HEK293T (cell line): ENCODE measurements at regions not wholly inside any gene's neighbourhood (a gene's known extent, or its start where the extent isn't known, plus 50 kb on each side); places are given as distances from the start of the nearest gene placed in this dataset.

Experiments
- CTCF ChIA-PET: fragments of 350-600 bp; formaldehyde crosslinking; extraction: SDS; loops from one replicate; lab custom pipeline; 2021; ENCODE audit warnings: antibody characterized with exemption, inconsistent platforms; lab: Yijun Ruan, JAX
- POLR2A ChIA-PET: fragments of 350-600 bp; formaldehyde crosslinking; extraction: SDS; loops from one replicate; lab custom pipeline; 2020; ENCODE audit warnings: antibody characterized with exemption, inconsistent platforms; lab: Yijun Ruan, JAX
- DNase-seq: peaks from one replicate; pipeline ENCODE4 v3.0.0; 2012; ENCODE audit warnings: mixed read lengths; ENCODE audit errors: extremely low spot score
- ARNT ChIP-seq: fragments of 450-650 bp; IDR thresholded peaks from 2 replicates; pipeline ENCODE4 v1.6.1; 2017; ENCODE audit warnings: mild to moderate bottlenecking
- BHLHE40 ChIP-seq: fragments of 450-650 bp; IDR thresholded peaks from 2 replicates; pipeline ENCODE4 v1.6.1; 2016; ENCODE audit warnings: mild to moderate bottlenecking, moderate library complexity, borderline replicate concordance
- CTBP1 ChIP-seq: fragments of 450-650 bp; IDR thresholded peaks from 2 replicates; pipeline ENCODE4 v1.6.1; 2016; ENCODE audit warnings: borderline replicate concordance
- ELF4 ChIP-seq: fragments of 450-650 bp; IDR thresholded peaks from 2 replicates; pipeline ENCODE4 v1.6.1; 2017; ENCODE audit warnings: antibody characterized with exemption
- FOXA1 ChIP-seq: fragments of 450-650 bp; IDR thresholded peaks from 2 replicates; pipeline ENCODE4 v1.6.1; 2016; ENCODE audit warnings: mild to moderate bottlenecking
- FOXK2 ChIP-seq: fragments of 450-650 bp; IDR thresholded peaks from 2 replicates; pipeline ENCODE4 v1.6.1; 2016; ENCODE audit warnings: mild to moderate bottlenecking
- FOXM1 ChIP-seq: fragments of 450-650 bp; IDR thresholded peaks from 2 replicates; pipeline ENCODE4 v1.6.1; 2017; ENCODE audit warnings: mild to moderate bottlenecking, borderline replicate concordance
- HDGF ChIP-seq: fragments of 450-650 bp; IDR thresholded peaks from 2 replicates; pipeline ENCODE4 v1.6.1; 2017; ENCODE audit warnings: antibody characterized with exemption, borderline replicate concordance
- L3MBTL2 ChIP-seq: fragments of 450-650 bp; conservative IDR thresholded peaks from 2 replicates; pipeline ENCODE4 v1.6.1; 2016; ENCODE audit warnings: mild to moderate bottlenecking
- LEF1 ChIP-seq: fragments of 450-650 bp; IDR thresholded peaks from 2 replicates; pipeline ENCODE4 v1.6.1; 2017; ENCODE audit warnings: mild to moderate bottlenecking, borderline replicate concordance
- NFRKB ChIP-seq: fragments of 450-650 bp; IDR thresholded peaks from 2 replicates; pipeline ENCODE4 v1.6.1; 2016; ENCODE audit warnings: mild to moderate bottlenecking, moderate library complexity
- SP1 ChIP-seq: fragments of 450-650 bp; IDR thresholded peaks from 2 replicates; pipeline ENCODE4 v1.6.1; 2017
- SUZ12 ChIP-seq: fragments of 450-650 bp; IDR thresholded peaks from 2 replicates; pipeline ENCODE4 v1.6.1; 2016; ENCODE audit warnings: mild to moderate bottlenecking
- TARDBP ChIP-seq: fragments of 450-650 bp; IDR thresholded peaks from 2 replicates; pipeline ENCODE4 v1.6.1; 2016
- ZNF384 ChIP-seq: fragments of 450-650 bp; IDR thresholded peaks from 2 replicates; pipeline ENCODE4 v1.6.1; 2016
- TF ChIP-seq, protein P1 (sequence below): fragments of 450-650 bp; IDR thresholded peaks from 2 replicates; pipeline ENCODE4 v1.6.1; 2016

DNA sequence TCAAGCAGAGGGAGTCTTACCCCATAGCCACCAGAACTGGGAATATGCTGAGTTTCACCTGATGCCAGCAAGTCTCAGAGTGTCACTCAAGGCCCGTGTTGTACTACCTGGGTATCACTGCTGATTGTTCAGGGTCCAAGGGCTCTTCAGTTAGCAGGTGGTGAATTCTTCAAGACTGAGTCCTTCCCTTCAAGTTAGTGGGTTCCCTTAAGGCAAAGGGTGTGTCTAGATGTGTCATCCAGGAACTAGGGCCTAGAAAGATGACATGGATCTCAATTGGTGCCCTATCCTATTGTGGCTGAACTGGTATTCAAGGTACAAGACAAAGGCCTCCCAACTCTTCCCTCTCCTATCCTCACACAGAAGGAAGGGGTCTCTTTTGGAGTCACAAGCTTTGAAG, 159.9 kb upstream of the DIPK2B start:
- ChIA-PET POLR2A (no interaction called here), CTCF (no interaction called here)
- TF ChIP-seq HDGF, result no peak
- no peak for TF ChIP-seq L3MBTL2
- TF ChIP-seq FOXM1, result no peak
- no peak for TF ChIP-seq ARNT
- no peak for TF ChIP-seq NFRKB
- no peak for TF ChIP-seq SUZ12
- no peak for TF ChIP-seq ELF4
- TF ChIP-seq ZNF384, result no peak
- no peak for TF ChIP-seq LEF1
- no peak for TF ChIP-seq SP1
- TF ChIP-seq CTBP1, result no peak
- DNase-seq, result no peak

DNA sequence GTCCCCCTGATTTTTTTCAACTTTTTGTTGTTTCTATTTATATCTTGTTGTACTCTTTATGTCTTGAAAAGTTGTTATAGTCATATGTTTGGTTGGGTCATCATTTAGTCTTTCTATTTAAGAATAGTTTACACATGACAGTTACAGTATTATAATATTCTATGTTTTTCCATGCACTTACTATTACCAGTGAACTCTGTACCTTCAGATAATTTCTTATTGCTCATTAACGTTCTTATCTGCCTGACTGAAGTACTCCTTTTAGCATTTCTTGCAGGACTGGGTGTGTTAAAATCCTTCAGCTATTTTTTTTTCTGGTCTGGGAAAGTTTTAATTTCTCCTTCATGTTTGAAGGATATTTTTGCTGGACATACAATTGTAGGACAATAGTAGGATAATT, 157.7 kb upstream of the DIPK2B start:
- POLR2A ChIA-PET, result no interaction called here
- CTCF ChIA-PET, result no interaction called here
- TF ChIP-seq FOXK2 (no peak), ARNT (no peak), L3MBTL2 (no peak), SUZ12 (no peak), NFRKB (no peak), ELF4 (no peak), FOXA1 (no peak), TARDBP (no peak), CTBP1 (no peak), LEF1 (no peak), FOXM1 (no peak), BHLHE40 (no peak)
- TF ChIP-seq, protein P1, sequence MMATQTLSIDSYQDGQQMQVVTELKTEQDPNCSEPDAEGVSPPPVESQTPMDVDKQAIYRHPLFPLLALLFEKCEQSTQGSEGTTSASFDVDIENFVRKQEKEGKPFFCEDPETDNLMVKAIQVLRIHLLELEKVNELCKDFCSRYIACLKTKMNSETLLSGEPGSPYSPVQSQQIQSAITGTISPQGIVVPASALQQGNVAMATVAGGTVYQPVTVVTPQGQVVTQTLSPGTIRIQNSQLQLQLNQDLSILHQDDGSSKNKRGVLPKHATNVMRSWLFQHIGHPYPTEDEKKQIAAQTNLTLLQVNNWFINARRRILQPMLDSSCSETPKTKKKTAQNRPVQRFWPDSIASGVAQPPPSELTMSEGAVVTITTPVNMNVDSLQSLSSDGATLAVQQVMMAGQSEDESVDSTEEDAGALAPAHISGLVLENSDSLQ, result no peak
- no peak for DNase-seq

DNA sequence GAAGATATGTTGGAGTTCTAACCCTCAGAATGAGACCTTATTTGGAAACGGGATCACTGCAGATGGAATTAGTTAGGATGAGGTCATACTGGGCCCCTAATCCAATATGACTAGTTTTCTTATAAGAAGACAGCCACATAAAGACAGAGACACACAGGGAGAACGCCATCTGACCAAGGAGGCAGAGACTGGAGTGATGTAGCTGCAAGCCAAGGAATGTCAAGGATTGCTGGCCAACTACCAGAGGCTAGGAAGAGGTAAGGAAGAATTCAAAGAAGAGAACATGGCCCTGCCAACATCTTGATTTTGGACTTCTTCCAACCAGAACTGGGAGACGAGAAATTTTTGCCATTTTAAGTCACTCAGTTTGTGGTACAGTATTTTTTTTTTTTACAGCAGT, 152.8 kb upstream of the DIPK2B start:
- ChIA-PET CTCF (no interaction called here), POLR2A (no interaction called here)
- TF ChIP-seq NFRKB, result no peak
- TF ChIP-seq L3MBTL2, result no peak
- TF ChIP-seq BHLHE40, result no peak
- no peak for TF ChIP-seq HDGF
- TF ChIP-seq TARDBP, result no peak
- TF ChIP-seq CTBP1, result no peak
- no peak for TF ChIP-seq ARNT
- no peak for TF ChIP-seq FOXK2
- no peak for DNase-seq

DNA sequence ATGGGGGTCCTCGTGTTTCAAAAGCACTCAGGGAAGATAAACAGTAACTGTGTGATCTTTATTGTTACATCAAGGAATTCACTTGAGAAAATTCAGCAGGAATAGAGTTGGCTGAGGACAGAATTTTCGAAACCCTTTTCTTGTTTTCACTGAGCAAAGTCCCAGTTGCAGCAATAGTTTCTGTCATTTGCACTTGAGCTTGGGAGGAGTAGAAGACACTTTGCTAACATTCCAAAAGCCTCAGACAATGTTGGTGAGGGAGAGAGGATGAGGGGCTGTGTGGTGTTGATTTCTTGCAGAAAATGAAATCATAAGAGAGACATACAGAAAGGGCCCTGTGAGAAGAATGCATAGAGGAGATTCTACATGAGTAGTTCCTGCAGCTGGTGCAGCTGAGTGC, 151.9 kb upstream of the DIPK2B start:
- POLR2A ChIA-PET, result no interaction called here
- no peak for DNase-seq
- CTCF ChIA-PET, result no interaction called here
- no peak for TF ChIP-seq FOXK2
- no peak for TF ChIP-seq ZNF384
- TF ChIP-seq NFRKB, result no peak
- no peak for TF ChIP-seq FOXA1
- no peak for TF ChIP-seq SUZ12
- no peak for TF ChIP-seq HDGF
- TF ChIP-seq TARDBP, result no peak
- TF ChIP-seq FOXM1, result no peak
- no peak for TF ChIP-seq L3MBTL2
- no peak for TF ChIP-seq LEF1
- no peak for TF ChIP-seq SP1
- TF ChIP-seq, protein P1, result no peak

DNA sequence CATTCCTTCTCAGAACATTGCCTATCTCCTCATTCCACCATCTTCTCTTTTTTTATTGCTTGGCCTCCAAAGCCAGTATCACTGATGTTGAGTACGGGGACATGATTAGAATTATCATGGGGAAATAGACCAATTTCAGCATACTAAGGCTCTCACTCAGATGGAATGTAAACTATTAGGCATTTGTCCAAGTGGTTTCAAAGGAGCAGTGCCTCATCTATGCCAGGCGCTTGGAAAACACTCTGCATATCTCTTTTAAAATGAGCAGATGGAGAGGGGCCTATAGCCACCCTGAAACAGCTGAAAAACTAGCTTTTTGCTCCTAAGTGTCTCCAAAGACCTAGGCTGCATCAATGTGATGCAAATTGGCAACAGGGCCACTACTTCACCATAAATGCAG, 150.8 kb upstream of the DIPK2B start:
- no peak for TF ChIP-seq TARDBP
- TF ChIP-seq FOXK2, result no peak
- no peak for TF ChIP-seq FOXA1
- TF ChIP-seq FOXM1, result no peak
- POLR2A ChIA-PET, result no interaction called here
- CTCF ChIA-PET, result no interaction called here
- no peak for DNase-seq

DNA sequence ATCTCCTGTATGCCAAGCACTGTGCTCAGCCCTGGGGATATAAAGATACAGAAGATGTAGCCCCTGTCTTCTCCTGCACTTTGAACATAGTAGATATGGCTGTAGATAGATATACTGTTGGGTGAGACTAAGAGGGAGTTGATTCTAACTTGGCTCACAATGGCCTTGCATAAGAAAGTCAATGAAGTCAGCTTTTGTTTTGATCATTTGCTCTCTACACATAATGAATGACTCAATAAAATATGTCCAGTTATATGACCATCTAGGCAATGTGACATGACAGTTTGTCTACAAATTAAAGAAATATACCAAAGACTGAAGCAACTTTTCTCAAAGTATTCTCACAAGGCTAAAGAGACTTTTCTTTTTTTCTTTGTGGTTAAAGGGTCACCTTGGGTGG, 147.6 kb upstream of the DIPK2B start:
- DNase-seq, result no peak
- POLR2A ChIA-PET, result no interaction called here
- TF ChIP-seq NFRKB (no peak), ELF4 (no peak), SP1 (no peak), L3MBTL2 (no peak), BHLHE40 (no peak), FOXK2 (no peak), FOXA1 (no peak), LEF1 (no peak), FOXM1 (no peak), SUZ12 (no peak), ZNF384 (no peak)
- CTCF ChIA-PET, result no interaction called here

DNA sequence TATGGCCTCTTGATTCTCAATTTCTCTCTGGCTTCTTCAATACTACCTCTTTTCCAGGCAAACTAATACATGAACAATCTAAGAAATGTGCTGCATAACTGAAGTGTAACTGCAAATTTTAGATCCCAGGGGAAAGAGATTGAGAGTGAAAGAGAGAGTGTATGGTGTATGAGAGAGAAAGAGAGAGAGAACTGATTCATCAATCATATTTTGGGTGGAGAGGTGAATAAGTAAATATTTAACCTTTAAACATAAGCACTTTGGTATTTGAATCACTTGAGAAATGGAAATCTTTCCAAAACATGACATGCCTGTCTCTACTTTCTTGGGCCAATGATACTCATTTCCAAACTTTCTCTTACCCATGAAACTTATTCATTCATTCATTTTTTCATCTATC, 147.2 kb upstream of the DIPK2B start:
- POLR2A ChIA-PET, result no interaction called here
- no peak for TF ChIP-seq CTBP1
- no peak for TF ChIP-seq TARDBP
- no peak for TF ChIP-seq ARNT
- TF ChIP-seq NFRKB, result no peak
- no peak for TF ChIP-seq SUZ12
- no peak for TF ChIP-seq SP1
- TF ChIP-seq FOXK2, result no peak
- TF ChIP-seq FOXM1, result no peak
- no peak for TF ChIP-seq ZNF384
- TF ChIP-seq HDGF, result no peak
- no peak for TF ChIP-seq FOXA1
- no peak for TF ChIP-seq BHLHE40
- no peak for TF ChIP-seq ELF4
- no peak for DNase-seq
- CTCF ChIA-PET, result no interaction called here

DNA sequence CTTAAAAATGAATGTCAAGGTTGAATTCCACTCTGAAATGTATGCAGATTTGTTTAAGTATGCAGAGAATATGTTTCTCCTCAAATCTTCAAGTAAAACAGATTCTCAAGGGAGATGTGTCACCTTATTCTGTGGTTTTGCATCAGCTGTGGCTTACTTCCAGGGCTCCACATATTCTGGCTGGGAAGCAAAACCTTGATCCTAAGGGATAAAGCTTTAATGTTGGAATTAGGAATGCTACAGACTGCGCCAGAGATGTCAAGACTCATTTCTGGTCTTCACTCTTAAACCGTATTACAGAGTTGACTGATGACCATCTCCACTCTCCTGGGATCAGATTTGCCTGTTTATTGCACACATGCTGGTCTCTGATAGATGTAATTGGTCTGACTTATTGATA, 143.9 kb upstream of the DIPK2B start:
- DNase-seq, result no peak
- no peak for TF ChIP-seq ARNT
- TF ChIP-seq FOXK2, result no peak
- TF ChIP-seq LEF1, result no peak
- no peak for TF ChIP-seq ZNF384
- TF ChIP-seq FOXM1, result no peak
- TF ChIP-seq FOXA1, result no peak
- TF ChIP-seq SUZ12, result no peak
- TF ChIP-seq L3MBTL2, result no peak
- no peak for TF ChIP-seq CTBP1
- no peak for TF ChIP-seq BHLHE40
- TF ChIP-seq, protein P1, result no peak
- no peak for TF ChIP-seq HDGF
- no peak for TF ChIP-seq ELF4
- POLR2A ChIA-PET, result no interaction called here
- CTCF ChIA-PET, result no interaction called here
